ENCODE measurements at regions not wholly inside any gene's neighbourhood (a gene's known extent, or its start where the extent isn't known, plus 50 kb on each side); places are given as distances from the start of the nearest gene placed in this dataset.

DNA sequence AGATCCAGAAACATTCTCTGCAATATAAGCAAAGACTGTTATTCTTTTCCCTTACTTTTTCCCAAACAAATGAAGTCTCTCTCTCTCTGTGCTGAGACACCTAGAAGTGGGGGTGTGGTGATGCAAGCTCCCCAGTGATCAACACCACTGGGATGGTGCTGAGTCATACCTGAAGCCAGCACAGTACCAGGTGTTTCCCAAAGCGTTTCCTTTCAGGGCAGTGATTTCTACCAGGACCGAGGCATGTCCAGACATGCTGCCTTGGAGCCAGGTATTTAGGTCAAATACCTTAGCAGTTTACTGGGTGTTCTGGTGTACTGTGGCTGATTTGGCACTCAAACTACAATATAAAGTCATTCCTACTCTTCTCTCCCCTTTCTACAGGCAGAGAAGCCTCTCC is 726.5 kb downstream of the FAM133A start:
- TF ChIP-seq POLR2AphosphoS5 (IDR thresholded peaks at IDR 0.05) (no peak), CTCF (IDR thresholded peaks at IDR 0.05 in 8 of 11, conservative IDR thresholded peaks at IDR 0.05 in 3 of 11) (no peak), POLR2A (IDR thresholded peaks at IDR 0.05) (no peak)

Data from spleen (tissue), 7 donors.